Posterior cingulate gyrus (tissue), 11 donors: ENCODE measurements at regions not wholly inside any gene's neighbourhood (a gene's known extent, or its start where the extent isn't known, plus 50 kb on each side); places are given as distances from the start of the nearest gene placed in this dataset.

ENCODE experiments used
- DNase-seq, 10 donors: peaks; one replicate each; pipeline versions ENCODE4 v3.0.0 to v3.0.0-alpha.2; 2020 to 2021; ENCODE audit warnings: mixed read lengths in 3 of 10
- intact Hi-C: fragments of 100-400 bp; cut with DNase I; formaldehyde crosslinking; loops from one replicate; pipeline ENCODE4 v1.15.1; 2023

DNA sequence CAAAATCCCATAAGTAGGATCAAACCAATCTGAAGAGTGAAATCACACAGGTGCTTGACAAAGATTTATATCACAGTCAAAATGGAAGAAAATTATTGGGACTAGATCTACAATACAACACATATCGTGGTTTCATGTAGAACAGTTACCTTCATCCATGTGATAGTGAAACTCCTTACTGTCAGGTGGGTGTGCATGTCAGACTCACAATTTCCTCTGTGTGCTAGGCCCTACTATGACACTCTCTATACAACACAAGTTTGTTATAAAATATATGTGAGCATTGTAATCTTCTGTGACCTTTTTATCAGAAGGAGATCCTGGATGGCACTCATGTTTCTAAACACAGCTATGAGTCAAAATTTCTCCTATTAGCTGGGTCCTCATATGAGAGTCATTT is 947.0 kb upstream of the TSPY4 start:
- intact Hi-C loops: no loop called here
- no peak for DNase-seq

DNA sequence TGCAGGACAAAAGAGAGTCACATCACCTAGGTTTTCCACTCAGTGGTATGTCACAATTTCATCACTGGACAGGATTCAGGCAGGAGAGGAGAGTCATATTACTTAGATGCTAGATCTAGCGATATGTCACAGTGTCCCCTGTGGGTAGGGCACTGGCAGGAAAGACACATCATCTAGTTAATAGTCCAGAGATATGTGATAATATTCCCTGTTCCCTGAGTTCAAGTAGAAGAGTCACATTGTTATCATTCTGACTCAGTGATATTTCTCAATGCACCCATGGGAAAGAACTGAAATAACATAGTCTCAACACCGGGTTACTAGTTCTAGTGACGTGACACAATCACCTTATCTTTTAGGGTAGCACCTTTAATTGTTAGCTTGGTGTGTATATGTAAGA is 944.0 kb upstream of the TSPY4 start:
- intact Hi-C loops: no loop called here

GRCh38 chrY:8422906-8423305 is 914.4 kb upstream of the TSPY4 start:
- intact Hi-C loops: no loop called here
- DNase-seq: no peak

More for the DNA sequence above, 944.0 kb upstream of the TSPY4 start:
- DNase-seq: no peak

- no peak for DNase-seq
- intact Hi-C loops: no loop called here
These were observed 910.8 kb upstream of the TSPY4 start for GRCh38 chrY:8426433-8426832.

DNA sequence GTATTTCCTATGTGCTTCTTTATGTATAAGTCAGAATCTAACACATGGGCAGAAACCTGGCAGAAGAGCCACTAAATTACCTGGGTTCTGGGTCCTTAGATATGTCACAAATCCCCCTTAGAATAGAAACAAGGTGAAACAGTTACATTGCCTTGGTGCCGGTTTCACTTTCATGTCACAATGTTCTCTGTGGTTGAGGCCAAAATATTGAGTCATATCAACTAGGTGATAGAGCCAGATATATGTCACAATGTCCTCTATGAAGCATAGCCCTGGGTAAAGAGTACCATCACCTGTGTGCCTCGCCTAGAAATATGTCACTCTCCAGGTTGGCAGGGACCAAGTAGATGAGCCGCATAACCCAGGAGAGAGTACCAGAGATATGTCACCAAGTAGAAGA is 899.8 kb upstream of the TSPY4 start:
- no peak for DNase-seq
- intact Hi-C loops: no loop called here

- intact Hi-C loops: no loop called here
- DNase-seq: no peak
These were observed 895.2 kb upstream of the TSPY4 start for GRCh38 chrY:8442097-8442496.

- intact Hi-C loops: no loop called here
These were observed 884.3 kb upstream of the TSPY4 start for GRCh38 chrY:8452963-8453362.

DNA sequence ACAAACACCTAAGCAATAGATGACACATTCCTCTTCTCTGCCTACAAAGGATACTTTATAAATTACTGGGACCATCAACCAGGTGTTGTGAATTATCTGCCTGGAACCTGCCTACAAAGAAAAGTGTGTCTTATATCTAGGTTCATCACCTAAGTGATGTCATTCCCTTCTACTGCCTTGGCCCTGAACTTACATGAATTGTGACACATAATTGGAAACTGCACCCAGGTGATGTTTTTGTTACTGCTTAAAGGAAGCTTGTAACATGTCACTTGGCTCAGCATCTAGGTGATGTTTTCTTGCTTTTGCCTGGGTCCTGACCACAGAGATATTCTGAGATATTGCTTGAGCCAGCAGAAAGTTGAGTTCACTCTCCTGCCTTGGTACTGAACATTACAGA is 870.5 kb upstream of the TSPY4 start:
- no peak for DNase-seq
- intact Hi-C loops: no loop called here

More at GRCh38 chrY:8452963-8453362, 884.3 kb upstream of the TSPY4 start:
- DNase-seq: no peak

GRCh38 chrY:8470249-8470648 is 867.0 kb upstream of the TSPY4 start:
- DNase-seq: no peak
- intact Hi-C loops: no loop called here

- no peak for DNase-seq
- intact Hi-C loops: no loop called here
These were observed 858.1 kb upstream of the TSPY4 start for GRCh38 chrY:8479141-8479540.

GRCh38 chrY:8488955-8489354 is 848.3 kb upstream of the TSPY4 start:
- intact Hi-C loops: no loop called here
- DNase-seq: no peak

- DNase-seq: no peak
- intact Hi-C loops: no loop called here
These were observed 847.2 kb upstream of the TSPY4 start for GRCh38 chrY:8489880-8490630.

DNA sequence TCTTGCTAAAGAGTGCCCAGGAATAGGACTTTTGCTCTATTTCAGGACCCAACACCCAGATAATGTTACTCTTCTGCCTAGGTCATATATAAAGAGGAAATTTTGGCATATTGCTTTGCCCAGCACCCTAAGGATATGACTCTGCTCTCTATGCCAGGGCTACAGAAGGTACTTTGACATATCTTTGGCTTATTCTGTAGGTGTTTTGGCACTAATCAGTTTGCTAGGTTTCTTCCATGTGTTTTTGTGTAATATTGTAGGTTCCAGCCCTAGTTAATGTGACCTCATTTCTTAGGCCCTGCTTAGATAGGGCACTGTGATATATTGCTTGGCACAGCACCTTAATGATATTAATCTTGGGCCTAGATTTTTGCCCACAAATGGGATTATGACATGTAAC is 842.9 kb upstream of the TSPY4 start:
- DNase-seq: no peak

GRCh38 chrY:8495243-8495642 is 842.0 kb upstream of the TSPY4 start:
- intact Hi-C loops: no loop called here
- no peak for DNase-seq

More for the DNA sequence above, 842.9 kb upstream of the TSPY4 start:
- intact Hi-C loops: no loop called here

DNA sequence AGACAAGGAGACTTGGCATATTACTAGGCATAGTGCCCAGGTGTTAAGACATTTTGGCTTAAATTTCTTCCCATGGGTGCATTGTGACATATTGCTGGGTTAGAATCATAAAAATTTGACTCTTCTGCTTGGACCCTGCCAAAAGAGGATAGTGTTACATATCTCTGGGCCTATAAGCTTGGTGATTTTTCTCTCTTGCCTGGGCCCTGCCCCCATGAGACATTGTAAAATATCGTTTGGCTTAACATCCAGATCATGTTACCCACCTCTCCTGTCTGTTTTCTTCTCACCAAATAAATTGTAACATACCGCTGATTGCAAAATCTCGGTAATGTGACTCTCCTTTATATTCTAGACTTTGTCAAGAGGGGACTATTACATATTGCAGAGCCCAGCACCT is 836.4 kb upstream of the TSPY4 start:
- DNase-seq: no peak
- intact Hi-C loops: no loop called here

- no peak for DNase-seq
- intact Hi-C loops: no loop called here
These were observed 803.8 kb upstream of the TSPY4 start for GRCh38 chrY:8533468-8533867.

- no peak for DNase-seq
- intact Hi-C loops: no loop called here
These were observed 801.6 kb upstream of the TSPY4 start for GRCh38 chrY:8535704-8536103.

DNA sequence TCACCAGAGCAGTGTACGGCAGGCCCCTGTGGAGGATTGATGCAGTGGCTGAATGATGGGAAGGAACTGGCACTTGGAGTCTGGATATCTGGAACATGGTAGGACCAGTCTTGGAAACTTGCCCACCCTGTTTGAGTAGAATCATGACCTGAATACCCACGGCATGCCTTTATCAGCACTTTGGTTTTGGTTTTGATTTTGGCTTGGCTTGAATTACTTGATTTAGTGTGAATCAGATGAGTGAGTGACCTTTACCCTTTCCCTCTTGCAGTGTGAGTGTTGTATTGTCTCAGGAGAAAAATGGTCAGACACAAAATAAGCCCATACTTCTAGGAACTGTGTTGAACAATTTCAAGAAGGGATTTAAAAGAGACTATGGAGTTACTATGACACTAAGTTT is 801.0 kb upstream of the TSPY4 start:
- DNase-seq: no peak
- intact Hi-C loops: no loop called here

DNA sequence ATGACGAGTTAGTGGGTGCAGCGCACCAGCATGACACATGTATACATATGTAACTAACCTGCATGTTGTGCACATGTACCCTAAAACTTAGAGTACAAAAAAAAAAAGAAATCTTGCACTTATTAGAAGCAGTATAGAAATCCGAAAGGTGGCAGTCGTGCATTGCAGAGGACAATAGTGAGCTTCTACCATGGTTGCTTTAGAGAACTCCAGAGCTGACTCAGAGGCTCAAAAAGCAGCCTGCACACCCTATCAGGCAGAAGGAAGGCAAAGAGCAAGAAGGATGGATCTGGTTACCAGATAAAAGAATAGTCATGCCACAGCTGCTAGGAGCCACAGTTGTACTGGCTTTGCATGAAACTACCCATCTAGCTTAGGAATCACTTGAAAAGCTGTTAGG is 796.0 kb upstream of the TSPY4 start:
- intact Hi-C loops: no loop called here
- DNase-seq: peak in 1 of 10 donors; percentile 9

GRCh38 chrY:8544715-8545114 is 792.5 kb upstream of the TSPY4 start:
- intact Hi-C loops: no loop called here
- DNase-seq: no peak

- intact Hi-C loops: no loop called here
- no peak for DNase-seq
These were observed 789.3 kb upstream of the TSPY4 start for GRCh38 chrY:8547931-8548330.

GRCh38 chrY:8551323-8551722 is 785.9 kb upstream of the TSPY4 start:
- intact Hi-C loops: no loop called here
- DNase-seq: no peak
